ENCODE measurements at regions not wholly inside any gene's neighbourhood (a gene's known extent, or its start where the extent isn't known, plus 50 kb on each side); places are given as distances from the start of the nearest gene placed in this dataset.

DNA sequence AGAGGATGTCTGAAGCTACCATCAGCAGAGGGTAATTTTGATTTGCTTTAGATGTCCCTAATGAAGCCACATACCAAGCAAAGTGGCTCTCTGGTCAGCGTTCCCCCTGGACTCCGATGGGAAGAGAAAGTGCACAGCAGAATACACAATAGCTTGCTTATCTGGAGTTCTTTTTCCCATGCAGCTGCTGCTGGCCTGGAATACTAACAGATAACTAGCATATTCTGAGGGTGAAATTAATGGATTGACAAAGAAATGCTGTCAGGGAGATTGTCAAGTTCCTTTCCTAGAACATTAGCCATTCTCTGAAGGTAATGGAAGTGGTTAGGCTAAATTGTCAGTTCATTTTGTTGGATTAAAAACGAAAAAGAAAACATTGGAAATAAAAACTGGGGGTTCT, 391.3 kb downstream of the FLRT2 start:
- TF ChIP-seq, protein P1, sequence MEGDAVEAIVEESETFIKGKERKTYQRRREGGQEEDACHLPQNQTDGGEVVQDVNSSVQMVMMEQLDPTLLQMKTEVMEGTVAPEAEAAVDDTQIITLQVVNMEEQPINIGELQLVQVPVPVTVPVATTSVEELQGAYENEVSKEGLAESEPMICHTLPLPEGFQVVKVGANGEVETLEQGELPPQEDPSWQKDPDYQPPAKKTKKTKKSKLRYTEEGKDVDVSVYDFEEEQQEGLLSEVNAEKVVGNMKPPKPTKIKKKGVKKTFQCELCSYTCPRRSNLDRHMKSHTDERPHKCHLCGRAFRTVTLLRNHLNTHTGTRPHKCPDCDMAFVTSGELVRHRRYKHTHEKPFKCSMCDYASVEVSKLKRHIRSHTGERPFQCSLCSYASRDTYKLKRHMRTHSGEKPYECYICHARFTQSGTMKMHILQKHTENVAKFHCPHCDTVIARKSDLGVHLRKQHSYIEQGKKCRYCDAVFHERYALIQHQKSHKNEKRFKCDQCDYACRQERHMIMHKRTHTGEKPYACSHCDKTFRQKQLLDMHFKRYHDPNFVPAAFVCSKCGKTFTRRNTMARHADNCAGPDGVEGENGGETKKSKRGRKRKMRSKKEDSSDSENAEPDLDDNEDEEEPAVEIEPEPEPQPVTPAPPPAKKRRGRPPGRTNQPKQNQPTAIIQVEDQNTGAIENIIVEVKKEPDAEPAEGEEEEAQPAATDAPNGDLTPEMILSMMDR (IDR thresholded peaks at IDR 0.05; ENCODE audit: borderline replicate concordance, extremely low read depth, low read length, poor library complexity, severe bottlenecking): no peak
- TF ChIP-seq EZH2 (IDR thresholded peaks at IDR 0.05; ENCODE audit: borderline replicate concordance, low read depth, low read length, severe bottlenecking): no peak
